ENCODE measurements at regions not wholly inside any gene's neighbourhood (a gene's known extent, or its start where the extent isn't known, plus 50 kb on each side); places are given as distances from the start of the nearest gene placed in this dataset.

- no peak overlapping the region for H3K9ac ChIP-seq (ENCODE audit: low read length)
- H3K4me1 ChIP-seq (ENCODE audit: control insufficient read depth, insufficient read depth, low read length) = no peaks in the 10 kb centered on the region
- H3K27me3 ChIP-seq (ENCODE audit: control insufficient read depth, insufficient read depth, low read length) = no peaks in the 10 kb centered on the region
- no peak overlapping the region for H3K27ac ChIP-seq (ENCODE audit: low read depth, low read length)
- H3K36me3 ChIP-seq (ENCODE audit: control insufficient read depth, insufficient read depth, low read length) = no peaks in the 10 kb centered on the region
- no peaks in the 10 kb centered on the region for H3K9me3 ChIP-seq (ENCODE audit: control insufficient read depth, insufficient read depth, low read depth, low read length)
- H3K4me3 ChIP-seq (ENCODE audit: low read depth, low read length) = no peak overlapping the region
These were observed 168.5 kb downstream of the PALM2AKAP2 start for GRCh38 chr9:109948453-109948852.

DNA sequence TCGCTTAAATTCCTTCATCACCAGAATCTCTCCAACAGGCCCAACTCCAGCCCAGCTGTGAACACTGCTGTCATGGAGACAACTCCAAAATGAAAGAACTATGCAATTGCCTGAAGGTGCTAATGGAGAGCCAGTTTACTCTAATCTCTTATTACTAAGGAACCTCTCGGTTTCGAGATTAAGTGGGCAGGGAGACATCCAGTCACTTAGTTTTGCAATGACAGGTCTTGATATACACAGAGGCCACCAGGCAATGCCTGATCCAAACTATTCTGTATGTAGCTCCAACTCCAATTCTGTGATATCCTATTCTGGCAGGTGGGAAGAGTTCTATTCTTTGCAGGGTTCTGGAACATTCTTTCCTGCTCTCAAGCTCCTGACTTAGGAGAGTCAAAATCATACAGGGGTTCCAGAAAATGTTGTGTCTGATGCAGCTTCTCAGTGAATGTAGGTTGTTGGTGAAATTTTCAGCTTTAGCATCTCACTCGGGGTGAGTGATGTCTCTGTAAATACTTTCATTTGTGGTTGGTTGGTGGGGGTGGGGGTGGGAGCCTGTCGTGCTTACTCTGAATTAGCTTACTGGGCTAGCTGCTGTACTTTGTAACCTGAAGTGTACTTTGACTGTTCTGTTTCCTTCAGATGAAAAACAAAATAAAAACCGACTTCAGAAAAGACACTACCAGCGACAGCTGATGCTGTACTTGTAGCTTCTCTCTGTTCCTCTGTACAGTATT lies 170.9 kb downstream of the PALM2AKAP2 start:
- Histone ChIP-seq H3K9me3 (ENCODE audit: control insufficient read depth, insufficient read depth, low read depth, low read length) (no peaks in the 10 kb centered on the region), H3K27ac (ENCODE audit: low read depth, low read length) (no peak overlapping the region), H3K27me3 (ENCODE audit: control insufficient read depth, insufficient read depth, low read length) (no peaks in the 10 kb centered on the region), H3K4me3 (ENCODE audit: low read depth, low read length) (no peak overlapping the region), H3K9ac (ENCODE audit: low read length) (no peak overlapping the region), H3K4me1 (ENCODE audit: control insufficient read depth, insufficient read depth, low read length) (no peaks in the 10 kb centered on the region), H3K36me3 (ENCODE audit: control insufficient read depth, insufficient read depth, low read length) (no peaks in the 10 kb centered on the region)

GRCh38 chr9:109953300-109953699 lies 173.3 kb downstream of the PALM2AKAP2 start:
- Histone ChIP-seq H3K4me3 (ENCODE audit: low read depth, low read length) (no peak overlapping the region), H3K9ac (ENCODE audit: low read length) (no peak overlapping the region), H3K27ac (ENCODE audit: low read depth, low read length) (no peak overlapping the region), H3K9me3 (ENCODE audit: control insufficient read depth, insufficient read depth, low read depth, low read length) (no peaks in the 10 kb centered on the region), H3K27me3 (ENCODE audit: control insufficient read depth, insufficient read depth, low read length) (no peaks in the 10 kb centered on the region), H3K4me1 (ENCODE audit: control insufficient read depth, insufficient read depth, low read length) (peaks cover 5% of the 10 kb centered on the region; the same call in 1 of the 2 replicates), H3K36me3 (ENCODE audit: control insufficient read depth, insufficient read depth, low read length) (no peaks in the 10 kb centered on the region)

GRCh38 chr9:109953813-109954497 lies 174.0 kb downstream of the PALM2AKAP2 start:
- no peak overlapping the region for H3K27ac ChIP-seq (ENCODE audit: low read depth, low read length)
- H3K9me3 ChIP-seq (ENCODE audit: control insufficient read depth, insufficient read depth, low read depth, low read length) = no peaks in the 10 kb centered on the region
- no peak overlapping the region for H3K4me3 ChIP-seq (ENCODE audit: low read depth, low read length)
- H3K9ac ChIP-seq (ENCODE audit: low read length) = no peak overlapping the region
- H3K27me3 ChIP-seq (ENCODE audit: control insufficient read depth, insufficient read depth, low read length) = no peaks in the 10 kb centered on the region
- H3K36me3 ChIP-seq (ENCODE audit: control insufficient read depth, insufficient read depth, low read length) = no peaks in the 10 kb centered on the region
- H3K4me1 ChIP-seq (ENCODE audit: control insufficient read depth, insufficient read depth, low read length) = peaks cover 5% of the 10 kb centered on the region; the same call in 1 of the 2 replicates

- Histone ChIP-seq H3K27ac (ENCODE audit: low read depth, low read length) (no peak overlapping the region), H3K4me1 (ENCODE audit: control insufficient read depth, insufficient read depth, low read length) (peaks cover 5% of the 10 kb centered on the region; the same call in 1 of the 2 replicates), H3K9ac (ENCODE audit: low read length) (no peak overlapping the region), H3K36me3 (ENCODE audit: control insufficient read depth, insufficient read depth, low read length) (no peaks in the 10 kb centered on the region), H3K9me3 (ENCODE audit: control insufficient read depth, insufficient read depth, low read depth, low read length) (no peaks in the 10 kb centered on the region), H3K4me3 (ENCODE audit: low read depth, low read length) (no peak overlapping the region), H3K27me3 (ENCODE audit: control insufficient read depth, insufficient read depth, low read length) (no peaks in the 10 kb centered on the region)
These were observed 176.9 kb downstream of the PALM2AKAP2 start for GRCh38 chr9:109956717-109957440.

DNA sequence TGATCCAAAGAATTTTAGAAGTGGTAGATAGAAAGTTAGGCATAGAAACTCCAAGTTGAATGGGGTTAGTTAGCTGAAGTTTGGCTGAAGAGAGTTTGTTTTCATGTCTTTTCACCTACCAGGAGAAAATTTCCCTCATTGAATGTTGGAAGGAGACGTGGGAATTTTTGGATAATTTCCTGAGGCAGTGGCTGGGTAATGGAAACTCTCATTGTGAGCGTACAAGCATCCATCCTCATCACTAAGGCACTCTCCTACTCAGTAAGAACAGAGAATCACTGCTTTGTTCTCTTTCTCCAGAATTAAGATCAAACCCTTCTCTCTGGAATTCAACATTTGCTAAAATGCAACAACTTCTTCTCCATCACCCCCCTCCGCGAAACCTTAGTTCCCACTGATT lies 179.7 kb downstream of the PALM2AKAP2 start:
- H3K9ac ChIP-seq (ENCODE audit: low read length) = no peak overlapping the region
- H3K27me3 ChIP-seq (ENCODE audit: control insufficient read depth, insufficient read depth, low read length) = no peaks in the 10 kb centered on the region
- no peak overlapping the region for H3K4me3 ChIP-seq (ENCODE audit: low read depth, low read length)
- H3K27ac ChIP-seq (ENCODE audit: low read depth, low read length) = no peak overlapping the region
- no peaks in the 10 kb centered on the region for H3K9me3 ChIP-seq (ENCODE audit: control insufficient read depth, insufficient read depth, low read depth, low read length)
- peaks cover 5% of the 10 kb centered on the region; the same call in 1 of the 2 replicates for H3K4me1 ChIP-seq (ENCODE audit: control insufficient read depth, insufficient read depth, low read length)
- no peaks in the 10 kb centered on the region for H3K36me3 ChIP-seq (ENCODE audit: control insufficient read depth, insufficient read depth, low read length)

- Histone ChIP-seq H3K27ac (ENCODE audit: low read depth, low read length) (no peak overlapping the region), H3K4me1 (ENCODE audit: control insufficient read depth, insufficient read depth, low read length) (peaks cover 5% of the 10 kb centered on the region; the same call in 1 of the 2 replicates), H3K36me3 (ENCODE audit: control insufficient read depth, insufficient read depth, low read length) (no peaks in the 10 kb centered on the region), H3K4me3 (ENCODE audit: low read depth, low read length) (no peak overlapping the region), H3K9ac (ENCODE audit: low read length) (no peak overlapping the region), H3K9me3 (ENCODE audit: control insufficient read depth, insufficient read depth, low read depth, low read length) (no peaks in the 10 kb centered on the region), H3K27me3 (ENCODE audit: control insufficient read depth, insufficient read depth, low read length) (no peaks in the 10 kb centered on the region)
These were observed 181.6 kb downstream of the PALM2AKAP2 start for GRCh38 chr9:109961626-109962025.

DNA sequence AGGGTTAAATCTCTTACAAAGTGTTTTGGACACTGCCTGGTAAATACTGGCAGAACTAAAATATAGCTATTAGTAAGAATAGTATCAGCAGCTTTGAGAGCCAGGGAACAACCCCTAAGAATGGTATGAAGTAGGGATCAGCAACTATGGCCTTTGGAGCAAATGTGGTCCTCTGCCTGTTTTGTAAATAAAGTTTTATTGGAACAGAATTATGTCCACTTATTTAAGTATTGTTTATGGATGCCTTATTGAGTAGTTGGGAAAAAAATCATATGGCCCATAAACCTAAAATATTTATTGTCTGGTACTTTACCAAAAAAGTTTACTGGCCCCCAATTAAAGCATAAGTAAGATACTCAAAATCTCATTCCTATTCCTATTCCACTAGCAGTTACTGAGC lies 182.2 kb downstream of the PALM2AKAP2 start:
- no peaks in the 10 kb centered on the region for H3K36me3 ChIP-seq (ENCODE audit: control insufficient read depth, insufficient read depth, low read length)
- H3K4me1 ChIP-seq (ENCODE audit: control insufficient read depth, insufficient read depth, low read length) = peaks cover 4% of the 10 kb centered on the region; the same call in 1 of the 2 replicates
- no peak overlapping the region for H3K9ac ChIP-seq (ENCODE audit: low read length)
- no peak overlapping the region for H3K4me3 ChIP-seq (ENCODE audit: low read depth, low read length)
- H3K9me3 ChIP-seq (ENCODE audit: control insufficient read depth, insufficient read depth, low read depth, low read length) = no peaks in the 10 kb centered on the region
- H3K27ac ChIP-seq (ENCODE audit: low read depth, low read length) = no peak overlapping the region
- H3K27me3 ChIP-seq (ENCODE audit: control insufficient read depth, insufficient read depth, low read length) = no peaks in the 10 kb centered on the region

DNA sequence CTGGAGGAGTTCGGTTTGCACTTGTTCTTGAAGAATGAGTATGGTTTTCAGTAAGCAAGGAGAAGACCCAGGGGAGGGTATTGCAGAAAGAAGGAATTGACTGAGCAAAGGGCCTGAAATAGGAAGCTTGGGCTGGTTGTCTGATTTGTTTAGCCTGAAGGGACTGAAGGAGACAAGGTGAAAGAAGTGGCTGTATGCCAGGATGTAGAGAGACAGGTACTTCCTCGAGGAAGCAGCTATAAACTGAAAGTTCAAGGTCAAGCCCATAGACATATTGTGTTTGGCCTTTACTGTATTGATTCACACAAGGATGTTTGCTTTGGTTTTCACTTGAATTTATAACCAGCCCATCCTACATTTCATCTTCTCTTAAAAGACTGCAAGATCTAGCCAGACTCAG lies 183.1 kb downstream of the PALM2AKAP2 start:
- H3K36me3 ChIP-seq (ENCODE audit: control insufficient read depth, insufficient read depth, low read length) = no peaks in the 10 kb centered on the region
- no peaks in the 10 kb centered on the region for H3K27me3 ChIP-seq (ENCODE audit: control insufficient read depth, insufficient read depth, low read length)
- H3K4me3 ChIP-seq (ENCODE audit: low read depth, low read length) = no peak overlapping the region
- H3K9me3 ChIP-seq (ENCODE audit: control insufficient read depth, insufficient read depth, low read depth, low read length) = no peaks in the 10 kb centered on the region
- H3K27ac ChIP-seq (ENCODE audit: low read depth, low read length) = no peak overlapping the region
- H3K4me1 ChIP-seq (ENCODE audit: control insufficient read depth, insufficient read depth, low read length) = no peaks in the 10 kb centered on the region
- no peak overlapping the region for H3K9ac ChIP-seq (ENCODE audit: low read length)

DNA sequence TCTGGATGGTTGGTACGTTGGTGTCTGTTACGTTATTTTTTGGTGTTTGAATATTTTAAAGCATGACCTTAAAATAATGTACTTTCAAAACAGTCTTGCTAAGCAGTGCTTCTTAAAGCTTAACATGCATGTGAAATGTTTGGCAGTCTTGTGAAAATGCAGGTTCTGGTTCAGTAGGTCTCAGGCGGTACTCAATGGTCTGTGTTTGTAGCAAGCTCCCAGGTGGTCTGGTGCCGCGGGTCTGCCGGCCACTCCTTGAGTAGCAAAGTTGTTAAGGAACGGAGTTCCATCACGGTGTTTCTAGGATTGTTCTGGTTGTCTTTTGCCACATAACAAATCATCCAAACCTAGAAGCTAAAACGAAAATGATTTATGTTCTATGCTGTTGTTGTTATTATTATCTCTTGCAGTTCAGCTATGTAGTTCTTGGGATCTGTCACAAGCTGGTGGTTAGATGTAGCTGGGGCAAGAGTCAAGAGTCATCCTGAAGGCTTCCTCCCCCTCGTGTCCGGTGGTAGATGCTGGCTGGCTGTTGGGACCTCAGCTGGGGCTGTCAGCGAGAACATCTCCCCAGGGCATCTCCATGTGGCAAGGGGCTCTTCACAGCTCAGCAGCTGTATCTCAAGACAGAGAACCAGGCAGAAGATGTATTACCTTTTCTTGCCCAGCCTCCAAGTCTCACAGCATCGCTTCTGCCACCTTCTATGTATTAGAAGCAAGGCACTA lies 186.8 kb downstream of the PALM2AKAP2 start:
- H3K9ac ChIP-seq (ENCODE audit: low read length) = no peak overlapping the region
- no peaks in the 10 kb centered on the region for H3K36me3 ChIP-seq (ENCODE audit: control insufficient read depth, insufficient read depth, low read length)
- H3K27me3 ChIP-seq (ENCODE audit: control insufficient read depth, insufficient read depth, low read length) = no peaks in the 10 kb centered on the region
- no peaks in the 10 kb centered on the region for H3K4me1 ChIP-seq (ENCODE audit: control insufficient read depth, insufficient read depth, low read length)
- no peak overlapping the region for H3K27ac ChIP-seq (ENCODE audit: low read depth, low read length)
- no peaks in the 10 kb centered on the region for H3K9me3 ChIP-seq (ENCODE audit: control insufficient read depth, insufficient read depth, low read depth, low read length)
- H3K4me3 ChIP-seq (ENCODE audit: low read depth, low read length) = no peak overlapping the region

Data from HUES6 (cell line).